Amniotic stem cell (primary cell): ENCODE measurements at regions not wholly inside any gene's neighbourhood (a gene's known extent, or its start where the extent isn't known, plus 50 kb on each side); places are given as distances from the start of the nearest gene placed in this dataset.
"Not testable (repeated sequence)": the region's sequence is repeated elsewhere in the genome, so short reads cannot be mapped to it uniquely, and the experiment has no call there.

ENCODE experiments used
- DNase-seq: peaks from one replicate; lab custom pipeline; 2025; lab: John Stamatoyannopoulos, UW

GRCh38 chr4:22573198-22573597 is 57.3 kb upstream of the ADGRA3 start:
- DNase-seq: no peak

GRCh38 chr4:22573641-22574040 is 57.8 kb upstream of the ADGRA3 start:
- no peak for DNase-seq

- DNase-seq: no peak
Measured at GRCh38 chr4:22574424-22574823, 58.6 kb upstream of the ADGRA3 start.

DNA sequence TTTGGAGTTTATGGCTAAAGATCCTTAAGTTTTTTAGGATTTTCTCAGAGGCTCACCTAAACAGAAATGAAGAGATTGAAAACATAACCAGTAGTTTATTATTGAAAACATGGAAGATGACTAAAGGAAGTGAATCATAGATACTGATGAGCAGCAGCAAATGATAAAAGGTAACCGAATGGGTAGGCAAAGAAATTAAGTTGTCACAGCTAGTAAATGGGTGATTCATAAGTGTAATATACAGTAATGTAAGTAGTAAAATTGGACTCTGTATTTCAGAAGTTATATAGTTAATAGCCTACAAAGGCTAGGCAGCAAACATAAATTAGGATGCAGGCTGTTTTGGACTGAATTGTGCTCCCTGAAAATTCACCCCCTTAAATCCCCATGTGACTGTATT is 59.0 kb upstream of the ADGRA3 start:
- no peak for DNase-seq

DNA sequence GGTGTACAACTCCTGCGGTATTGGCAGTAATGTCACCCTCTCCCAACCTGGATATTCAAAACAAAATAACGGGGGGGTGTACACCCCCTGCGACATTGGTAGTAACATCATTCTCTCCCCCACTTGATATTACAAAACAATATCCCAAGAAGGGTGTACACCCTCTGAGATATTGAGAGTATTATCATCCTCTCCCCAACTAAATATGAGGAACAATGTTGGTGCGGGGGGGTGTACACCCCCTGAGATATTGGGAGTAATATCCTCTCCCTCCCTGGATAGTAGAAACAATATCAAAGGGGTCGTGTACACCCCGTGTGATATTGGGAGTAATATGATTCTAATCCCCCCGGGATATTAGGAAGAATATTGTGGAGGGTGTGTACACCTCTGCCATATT is 71.4 kb upstream of the ADGRA3 start:
- no peak for DNase-seq

- DNase-seq: no peak
Measured at GRCh38 chr4:22593933-22594332, 78.1 kb upstream of the ADGRA3 start.

GRCh38 chr4:22595684-22596083 is 79.8 kb upstream of the ADGRA3 start:
- DNase-seq: no peak

- DNase-seq: no peak
Measured at GRCh38 chr4:22596409-22596808, 80.5 kb upstream of the ADGRA3 start.

- no peak for DNase-seq
Measured at GRCh38 chr4:22597471-22597870, 81.6 kb upstream of the ADGRA3 start.

DNA sequence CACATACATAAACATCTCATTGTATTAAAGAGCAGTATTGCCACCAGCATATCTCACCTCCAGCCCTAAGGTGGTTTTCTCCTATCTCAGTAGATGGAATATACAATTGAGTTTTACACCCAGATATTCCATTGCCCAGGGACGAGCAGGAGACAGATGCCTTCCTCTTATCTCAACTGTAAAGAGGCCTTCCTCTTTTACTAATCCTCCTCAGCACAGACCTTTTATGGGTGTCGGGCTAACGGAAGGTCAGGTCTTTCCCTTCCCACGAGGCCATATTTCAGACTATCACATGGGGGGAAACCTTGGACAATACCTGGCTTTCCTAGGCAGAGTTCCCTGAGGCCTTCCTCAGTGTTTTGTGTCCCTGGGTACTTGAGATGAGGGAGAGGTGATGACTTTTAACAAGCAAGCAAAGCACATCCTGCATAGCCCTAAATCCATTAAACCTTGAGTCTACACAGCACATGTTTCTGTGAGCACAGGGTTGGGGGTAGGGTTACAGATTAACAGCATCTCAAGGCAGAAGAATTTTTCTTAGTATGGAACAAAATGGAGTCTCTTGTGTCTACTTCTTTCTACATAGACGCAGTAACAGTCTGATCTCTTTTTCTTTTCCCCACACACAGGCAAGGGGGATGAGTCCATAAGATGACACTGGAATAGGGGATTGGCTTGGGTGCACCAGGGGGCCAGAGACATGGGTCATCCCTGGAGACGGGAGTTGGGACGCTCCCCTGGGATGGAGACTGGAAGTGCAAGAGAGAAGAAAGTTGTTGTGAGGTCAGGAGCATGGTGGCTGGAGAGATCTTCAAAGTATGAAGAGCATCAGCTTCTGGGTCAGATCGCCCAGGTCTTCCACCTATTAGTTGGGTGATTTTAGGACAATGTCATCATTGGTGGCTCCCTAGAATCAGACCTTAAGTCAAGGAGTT is 82.5 kb upstream of the ADGRA3 start:
- DNase-seq: not testable (repeated sequence)

GRCh38 chr4:22599228-22599928 is 83.5 kb upstream of the ADGRA3 start:
- DNase-seq: not testable (repeated sequence)

GRCh38 chr4:22599929-22600432 is 84.1 kb upstream of the ADGRA3 start:
- DNase-seq: not testable (repeated sequence)

GRCh38 chr4:22601638-22602037 is 85.8 kb upstream of the ADGRA3 start:
- DNase-seq: not testable (repeated sequence)

- peak; percentile 1 for DNase-seq
Measured at GRCh38 chr4:22607382-22607781, 85.4 kb upstream of the GBA3 start.

DNA sequence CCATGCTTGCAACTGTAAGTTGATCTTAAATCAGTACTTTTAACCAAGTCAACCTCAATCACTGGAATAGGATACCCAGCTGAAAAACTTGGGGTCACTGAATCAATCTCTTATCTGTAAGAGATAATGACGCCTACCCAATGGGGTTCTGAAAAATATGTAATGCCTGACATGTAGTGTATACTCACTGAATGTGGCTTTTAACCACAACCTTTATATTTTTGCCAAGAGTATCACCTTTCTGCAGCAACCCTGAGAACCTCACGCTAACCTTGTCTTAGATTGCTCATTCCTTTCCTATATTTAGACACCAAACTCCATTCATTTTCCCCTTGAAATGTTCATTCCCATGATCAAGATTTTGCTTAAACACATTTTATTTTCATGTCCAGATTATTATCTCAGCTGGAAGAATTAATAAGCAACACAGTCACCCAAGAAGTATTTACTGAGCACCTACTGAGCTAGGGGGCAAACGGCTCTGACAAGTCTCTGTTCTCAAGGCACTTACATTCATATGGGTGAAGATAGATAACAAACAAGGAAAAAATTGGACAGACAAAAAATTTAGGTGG is 82.7 kb upstream of the GBA3 start:
- not testable (repeated sequence) for DNase-seq

DNA sequence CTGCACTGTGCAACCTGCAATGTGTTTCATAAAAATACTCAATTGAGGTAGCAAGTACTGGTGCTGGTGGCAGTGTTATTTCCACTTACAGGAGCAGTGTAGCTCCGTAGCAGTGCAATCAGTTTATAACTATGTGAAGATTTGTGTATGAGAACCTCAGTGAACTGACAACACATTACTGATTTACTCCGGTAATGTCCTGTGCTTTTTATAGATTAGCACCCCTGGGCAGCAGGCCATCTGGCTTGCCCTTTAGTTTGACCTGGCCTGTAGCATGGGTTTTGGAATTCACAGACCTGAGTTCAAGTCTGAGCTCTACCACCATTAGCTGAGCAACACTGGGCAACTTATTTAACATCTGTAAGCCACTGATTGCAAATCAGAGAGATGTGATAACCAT is 78.6 kb upstream of the GBA3 start:
- DNase-seq: no peak

DNA sequence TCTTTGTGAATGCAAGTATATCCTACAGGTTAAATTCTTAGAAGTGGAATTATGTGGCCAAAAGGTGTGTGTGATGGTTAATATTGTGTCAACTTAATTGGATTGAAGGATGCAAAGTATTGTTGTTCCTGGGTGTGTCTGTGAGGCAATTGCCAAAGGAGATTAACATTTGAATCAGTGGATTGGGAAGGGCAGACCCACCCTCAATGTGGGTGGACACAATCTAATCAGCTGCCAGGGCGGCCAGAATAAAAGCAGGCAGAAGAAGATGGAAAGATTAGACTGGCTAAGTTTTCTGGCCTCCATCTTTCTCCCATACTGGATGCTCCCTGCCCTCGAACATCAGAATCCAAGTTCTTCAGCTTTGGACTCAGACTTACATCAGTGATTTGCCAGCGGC is 76.2 kb upstream of the GBA3 start:
- no peak for DNase-seq

- DNase-seq: not testable (repeated sequence)
Measured at GRCh38 chr4:22620144-22620543, 72.6 kb upstream of the GBA3 start.

GRCh38 chr4:22621970-22622369 is 70.8 kb upstream of the GBA3 start:
- not testable (repeated sequence) for DNase-seq

GRCh38 chr4:22624002-22624401 is 68.7 kb upstream of the GBA3 start:
- not testable (repeated sequence) for DNase-seq

- DNase-seq: no peak
Measured at GRCh38 chr4:22625311-22625710, 67.4 kb upstream of the GBA3 start.

DNA sequence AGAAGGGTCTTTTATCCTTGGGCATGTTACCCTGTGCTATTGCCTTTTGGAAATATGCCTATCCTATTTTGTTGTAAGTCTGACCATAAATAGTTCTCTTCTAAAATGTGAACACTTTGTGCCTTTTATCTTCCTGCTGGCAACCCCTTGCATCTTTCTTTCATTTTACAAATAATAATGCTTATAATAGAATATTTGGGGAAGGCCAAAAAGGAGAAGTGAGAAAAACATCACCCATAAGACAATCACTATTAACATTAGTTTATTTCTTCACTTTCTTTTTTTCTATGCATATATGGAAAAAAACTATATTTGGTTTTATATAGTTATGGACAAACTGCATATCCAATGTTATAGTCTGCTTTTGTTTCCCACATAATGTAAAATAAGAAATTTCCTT is 64.9 kb upstream of the GBA3 start:
- not testable (repeated sequence) for DNase-seq
